ENCODE measurements at regions not wholly inside any gene's neighbourhood (a gene's known extent, or its start where the extent isn't known, plus 50 kb on each side); places are given as distances from the start of the nearest gene placed in this dataset.

- no peak for DNase-seq (ENCODE audit: low spot score)
Measured at GRCh38 chr1:60126723-60127122, 53.2 kb upstream of the C1orf87 start.

Measured in CD4-positive, alpha-beta T cell treated with Interleukin-6 at 100 ng/mL for 8 hours (primary cell).